ENCODE measurements at regions not wholly inside any gene's neighbourhood (a gene's known extent, or its start where the extent isn't known, plus 50 kb on each side); places are given as distances from the start of the nearest gene placed in this dataset.

DNA sequence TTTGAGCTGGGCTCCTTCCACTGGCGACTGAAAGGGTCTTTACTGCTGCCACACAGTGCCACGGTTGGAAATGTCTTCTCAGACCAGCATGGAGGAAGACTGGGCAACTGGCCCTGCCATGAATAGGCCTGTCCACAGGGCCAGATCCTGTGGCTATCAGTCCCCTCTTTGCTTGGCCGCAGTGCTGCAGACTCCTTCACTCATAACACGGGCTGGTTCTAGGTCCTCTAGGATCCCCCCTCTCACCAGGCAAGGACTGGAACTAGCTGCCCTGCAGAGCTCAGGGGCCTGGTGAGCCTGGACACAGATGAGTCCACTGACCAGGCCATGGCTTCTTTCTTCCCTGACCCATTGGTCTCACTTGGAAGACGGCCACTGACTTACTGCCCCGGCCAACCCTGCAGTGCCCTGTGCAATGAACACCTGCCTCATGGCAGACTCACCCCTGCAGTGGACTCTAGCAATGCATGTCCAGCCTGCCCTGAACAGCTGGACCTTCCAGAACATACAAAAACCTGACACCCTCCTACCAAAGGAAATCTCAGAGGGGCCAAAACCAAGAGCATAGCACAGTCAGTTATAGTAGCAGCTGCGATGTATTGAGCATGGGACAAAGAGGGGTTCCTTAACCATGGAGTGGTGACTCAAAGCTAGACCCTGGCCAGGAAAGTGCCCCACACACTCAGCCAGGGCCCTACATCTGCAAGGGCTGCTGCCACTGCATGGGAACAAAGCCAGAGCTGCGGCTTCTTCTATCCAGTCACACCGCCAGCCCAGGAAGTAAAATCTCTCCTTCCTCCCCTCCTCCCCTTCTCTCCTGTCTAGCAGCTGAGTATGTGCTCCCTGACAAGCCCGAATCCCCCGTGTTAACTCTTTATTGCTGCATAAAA, 72.1 kb upstream of the ITGA11 start:
- TF ChIP-seq, protein P1, sequence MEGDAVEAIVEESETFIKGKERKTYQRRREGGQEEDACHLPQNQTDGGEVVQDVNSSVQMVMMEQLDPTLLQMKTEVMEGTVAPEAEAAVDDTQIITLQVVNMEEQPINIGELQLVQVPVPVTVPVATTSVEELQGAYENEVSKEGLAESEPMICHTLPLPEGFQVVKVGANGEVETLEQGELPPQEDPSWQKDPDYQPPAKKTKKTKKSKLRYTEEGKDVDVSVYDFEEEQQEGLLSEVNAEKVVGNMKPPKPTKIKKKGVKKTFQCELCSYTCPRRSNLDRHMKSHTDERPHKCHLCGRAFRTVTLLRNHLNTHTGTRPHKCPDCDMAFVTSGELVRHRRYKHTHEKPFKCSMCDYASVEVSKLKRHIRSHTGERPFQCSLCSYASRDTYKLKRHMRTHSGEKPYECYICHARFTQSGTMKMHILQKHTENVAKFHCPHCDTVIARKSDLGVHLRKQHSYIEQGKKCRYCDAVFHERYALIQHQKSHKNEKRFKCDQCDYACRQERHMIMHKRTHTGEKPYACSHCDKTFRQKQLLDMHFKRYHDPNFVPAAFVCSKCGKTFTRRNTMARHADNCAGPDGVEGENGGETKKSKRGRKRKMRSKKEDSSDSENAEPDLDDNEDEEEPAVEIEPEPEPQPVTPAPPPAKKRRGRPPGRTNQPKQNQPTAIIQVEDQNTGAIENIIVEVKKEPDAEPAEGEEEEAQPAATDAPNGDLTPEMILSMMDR (conservative IDR thresholded peaks at IDR 0.05 in 1 of 2, IDR thresholded peaks at IDR 0.05 in 1 of 2; ENCODE audit: low read depth in 1 of 2, low read length in 2 of 2) = no peak
- no peak for TF ChIP-seq EZH2 (IDR thresholded peaks at IDR 0.05; ENCODE audit: low read length, missing control alignments)
